T-helper 17 cell (primary cell): ENCODE measurements at regions not wholly inside any gene's neighbourhood (a gene's known extent, or its start where the extent isn't known, plus 50 kb on each side); places are given as distances from the start of the nearest gene placed in this dataset.
A peak's percentile ranks its signal among the peaks of the same experiment; 100 is the strongest.

ENCODE experiments used
- ATAC-seq: fragments of 150-1000 bp; cut with Tn5 transposase; 2 replicates; pipeline ENCODE4 v1.10.0; 2021; ENCODE audit warnings: mild to moderate bottlenecking, moderate library complexity
- DNase-seq, 3 donors: peaks; one replicate each; pipeline versions ENCODE4 v3.0.0 to v3.0.0-alpha.2; 2020 to 2021
- H3K9me3 ChIP-seq: one replicate; pipeline ENCODE4 v1.7.0; 2013; ENCODE audit warnings: low read length, mild to moderate bottlenecking; ENCODE audit not compliant: control insufficient read depth, poor library complexity, severe bottlenecking
- H3K27ac Mint-ChIP-seq: one replicate; pipeline ENCODE4 v1.8.0; 2022; ENCODE audit warnings: mild to moderate bottlenecking, moderate library complexity, mixed read lengths
- H3K27me3 Mint-ChIP-seq: one replicate; pipeline ENCODE4 v1.8.0; 2022; ENCODE audit warnings: mixed read lengths
- H3K36me3 Mint-ChIP-seq: one replicate; pipeline ENCODE4 v1.8.0; 2022; ENCODE audit warnings: low read depth, mixed read lengths
- H3K4me1 Mint-ChIP-seq: one replicate; pipeline ENCODE4 v1.8.0; 2022; ENCODE audit warnings: mild to moderate bottlenecking, mixed read lengths
- H3K4me3 Mint-ChIP-seq: one replicate; pipeline ENCODE4 v1.8.0; 2022; ENCODE audit warnings: mild to moderate bottlenecking, moderate library complexity, mixed read lengths

DNA sequence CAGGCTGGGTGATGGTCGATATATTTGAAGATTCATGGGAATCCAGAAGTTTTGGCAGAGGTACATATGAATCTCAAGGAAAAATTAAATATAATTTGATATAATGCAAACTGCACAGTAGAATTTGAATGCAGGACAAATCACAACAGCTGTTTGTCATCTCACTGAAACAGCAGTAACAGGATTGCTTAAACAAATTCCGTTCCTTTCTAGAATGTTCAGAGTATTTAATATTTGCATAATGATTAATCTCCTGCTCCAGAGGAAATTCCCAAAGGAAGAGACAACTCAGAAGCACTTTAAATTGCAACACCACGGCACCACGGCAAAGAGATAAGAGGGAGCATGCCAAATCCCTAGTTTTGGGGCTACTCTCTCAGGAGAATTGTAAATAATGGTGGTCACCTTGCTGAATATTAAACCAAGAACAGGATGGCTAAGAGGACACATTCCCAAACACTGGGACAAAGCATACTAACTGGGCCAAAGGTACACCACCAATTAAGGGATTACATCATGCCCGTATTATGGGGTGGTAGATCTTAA lies 67.8 kb upstream of the MAP4K3 start:
- no peaks in the 10 kb centered on the region for H3K4me1 Mint-ChIP-seq
- no peaks in the 10 kb centered on the region for H3K9me3 ChIP-seq
- no peak overlapping the region for H3K4me3 Mint-ChIP-seq
- peaks cover 38% of the 10 kb centered on the region for H3K27me3 Mint-ChIP-seq
- peaks cover 2% of the 10 kb centered on the region for H3K36me3 Mint-ChIP-seq
- ATAC-seq (no peak), DNase-seq (no peak)
- H3K27ac Mint-ChIP-seq, result no peak overlapping the region

DNA sequence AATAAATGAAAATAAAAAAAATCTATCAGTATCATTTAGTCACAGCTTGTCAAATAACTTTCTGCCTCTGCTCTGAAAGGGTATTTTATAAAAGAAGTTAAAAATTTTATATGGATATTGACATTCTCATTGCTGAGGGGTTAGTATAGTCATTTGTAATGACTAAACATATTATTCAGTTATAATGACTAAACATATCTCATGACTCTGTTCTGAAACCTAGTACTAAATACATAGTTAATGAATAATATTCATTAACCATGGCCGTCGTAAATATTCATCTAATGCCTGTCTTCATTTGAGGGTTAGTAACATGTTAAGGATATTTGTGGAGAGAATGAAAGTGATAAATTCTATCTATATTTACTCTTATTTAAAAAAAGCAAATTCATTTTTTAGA lies 69.1 kb upstream of the MAP4K3 start:
- ATAC-seq (no peak), DNase-seq (no peak)
- peaks cover 2% of the 10 kb centered on the region for H3K36me3 Mint-ChIP-seq
- H3K4me3 Mint-ChIP-seq, result no peak overlapping the region
- no peak overlapping the region for H3K27ac Mint-ChIP-seq
- no peaks in the 10 kb centered on the region for H3K4me1 Mint-ChIP-seq
- no peaks in the 10 kb centered on the region for H3K9me3 ChIP-seq
- H3K27me3 Mint-ChIP-seq, result peaks cover 38% of the 10 kb centered on the region

DNA sequence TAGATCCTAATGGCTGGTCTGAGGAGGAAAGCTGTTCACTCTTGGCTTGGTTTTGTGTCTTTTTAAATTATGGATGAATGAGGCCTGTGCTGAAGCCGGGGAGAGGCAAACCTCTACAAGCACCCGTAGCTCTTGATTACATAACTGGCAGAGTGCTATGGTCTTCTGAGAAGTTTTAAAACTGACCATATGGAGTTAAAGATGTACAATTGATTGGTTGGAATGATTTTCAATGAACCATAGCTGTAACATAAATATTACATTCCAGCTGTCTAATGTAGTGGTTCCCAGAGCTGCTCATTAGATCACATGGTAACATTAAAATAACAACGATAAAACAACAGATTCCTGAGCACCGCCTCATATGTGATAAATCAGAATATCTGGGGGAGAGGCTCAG lies 71.1 kb upstream of the MAP4K3 start:
- Mint-ChIP-seq H3K27me3 (peaks cover 29% of the 10 kb centered on the region), H3K36me3 (peaks cover 2% of the 10 kb centered on the region), H3K4me3 (no peak overlapping the region), H3K27ac (no peak overlapping the region), H3K4me1 (peaks cover 3% of the 10 kb centered on the region)
- ATAC-seq, result no peak
- H3K9me3 ChIP-seq, result no peaks in the 10 kb centered on the region
- no peak for DNase-seq

DNA sequence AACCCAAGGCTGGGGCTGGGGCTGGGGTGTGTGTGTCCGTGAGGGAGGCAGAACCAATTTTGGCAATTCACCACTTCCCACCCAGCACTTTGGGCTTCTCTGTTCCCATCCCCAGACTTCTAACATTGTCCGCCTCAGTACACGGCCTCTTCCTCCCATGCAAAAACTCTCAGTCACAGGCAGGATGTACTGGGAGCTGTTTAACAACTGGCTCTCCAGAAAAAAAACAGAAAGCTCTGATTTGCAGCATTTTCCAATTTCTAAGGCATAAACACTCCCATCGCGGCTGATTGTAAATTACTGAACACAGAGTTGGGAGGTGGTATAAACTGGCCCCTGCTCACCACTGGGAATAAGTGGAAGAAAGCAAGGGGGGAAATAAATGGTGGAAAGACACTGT lies 73.1 kb upstream of the MAP4K3 start:
- no peak overlapping the region for H3K4me3 Mint-ChIP-seq
- ATAC-seq (no peak), DNase-seq (no peak)
- H3K4me1 Mint-ChIP-seq, result peaks cover 12% of the 10 kb centered on the region
- H3K27me3 Mint-ChIP-seq, result peaks cover 17% of the 10 kb centered on the region
- H3K36me3 Mint-ChIP-seq, result peaks cover 2% of the 10 kb centered on the region
- no peak overlapping the region for H3K27ac Mint-ChIP-seq
- H3K9me3 ChIP-seq, result no peaks in the 10 kb centered on the region

DNA sequence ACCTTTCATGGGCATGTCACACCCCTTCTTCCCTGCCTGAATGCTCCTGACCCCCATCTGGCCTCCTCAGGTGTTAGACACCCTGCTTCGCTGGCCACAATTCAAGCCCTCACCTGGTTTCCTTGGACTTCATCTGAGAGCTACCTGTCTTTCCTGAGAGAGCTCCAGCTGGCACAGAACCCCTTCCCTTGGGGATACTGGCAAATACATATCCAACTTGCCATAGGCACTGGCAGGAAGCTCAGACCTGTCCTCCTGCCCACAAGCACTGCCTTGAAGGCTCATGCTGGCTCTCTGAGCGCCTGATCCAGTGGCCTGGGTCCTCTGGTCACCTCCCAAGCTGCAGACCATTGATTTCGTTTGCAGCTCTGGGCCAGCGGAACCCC lies 74.1 kb upstream of the MAP4K3 start:
- H3K4me1 Mint-ChIP-seq, result peaks cover 14% of the 10 kb centered on the region
- H3K36me3 Mint-ChIP-seq, result peaks cover 2% of the 10 kb centered on the region
- no peaks in the 10 kb centered on the region for H3K9me3 ChIP-seq
- ATAC-seq (no peak), DNase-seq (no peak)
- H3K4me3 Mint-ChIP-seq, result no peak overlapping the region
- peaks cover 17% of the 10 kb centered on the region for H3K27me3 Mint-ChIP-seq
- no peak overlapping the region for H3K27ac Mint-ChIP-seq

DNA sequence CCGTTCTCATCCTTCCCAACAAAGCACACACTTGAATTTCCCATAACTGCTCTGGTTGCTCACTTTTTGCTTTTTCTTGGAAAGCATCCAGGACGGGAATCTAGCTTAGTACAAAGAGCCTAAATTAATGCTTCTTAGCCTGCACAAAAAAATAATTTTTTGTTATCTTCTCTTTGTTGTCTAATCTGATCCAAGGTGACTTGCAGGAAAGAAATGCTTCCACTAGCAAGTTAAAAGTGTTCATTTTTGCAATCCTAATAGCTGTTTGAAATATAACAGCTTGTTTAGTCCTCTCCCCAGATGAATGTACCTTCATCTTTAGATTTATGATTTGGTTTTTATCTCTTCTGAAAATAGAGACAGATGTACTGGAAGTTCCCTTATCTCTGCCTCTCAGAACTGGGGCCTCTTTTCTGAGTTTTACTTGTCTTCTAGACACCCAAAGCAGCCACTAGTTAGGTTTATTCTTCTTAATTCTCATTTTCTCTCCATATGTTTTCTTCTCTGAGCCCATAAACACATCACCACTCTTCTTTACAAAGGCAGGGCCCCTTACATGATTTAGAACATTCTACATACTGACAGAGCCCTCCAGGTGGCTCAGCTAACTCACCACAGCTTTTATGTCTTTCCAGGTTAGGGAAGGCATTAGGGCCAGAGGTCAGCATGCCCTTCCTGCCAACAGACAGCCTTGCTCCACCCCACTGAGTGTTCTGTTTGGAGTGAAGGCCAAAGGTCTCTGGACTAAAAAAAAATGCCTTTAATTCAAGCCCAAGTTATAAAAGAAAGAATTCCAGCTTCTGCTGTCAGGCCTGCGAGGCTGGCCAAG lies 74.7 kb upstream of the MAP4K3 start:
- DNase-seq, result no peak
- H3K27me3 Mint-ChIP-seq, result peaks cover 16% of the 10 kb centered on the region
- H3K4me3 Mint-ChIP-seq, result no peak overlapping the region
- no peaks in the 10 kb centered on the region for H3K9me3 ChIP-seq
- H3K36me3 Mint-ChIP-seq, result peaks cover 2% of the 10 kb centered on the region
- peaks cover 14% of the 10 kb centered on the region for H3K4me1 Mint-ChIP-seq
- peak overlapping the region; percentile 35 for H3K27ac Mint-ChIP-seq
- ATAC-seq, result no peak

DNA sequence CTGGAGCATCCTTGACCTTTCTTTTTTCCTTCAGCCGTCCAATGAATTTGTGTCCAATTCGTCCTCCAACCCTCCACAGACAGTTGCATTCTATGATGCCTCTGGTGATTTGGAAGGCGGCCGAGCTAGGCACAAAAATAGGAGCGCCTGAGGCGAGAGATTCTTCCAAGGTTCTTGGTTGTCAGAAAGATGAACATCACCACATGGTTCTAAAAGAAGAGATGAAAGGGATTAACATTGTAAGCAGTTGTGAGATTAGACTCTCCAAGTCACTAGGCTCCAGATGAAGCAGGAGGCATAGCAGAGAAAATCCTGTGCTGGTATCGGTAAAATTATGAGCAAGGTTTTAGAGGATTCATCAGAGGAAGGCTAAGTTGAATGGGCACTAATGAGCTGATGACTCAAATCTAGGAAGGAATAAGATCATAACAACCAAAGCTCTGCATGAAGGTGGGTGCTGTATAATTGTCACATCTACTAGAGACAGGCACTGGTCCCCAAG lies 75.4 kb upstream of the MAP4K3 start:
- Mint-ChIP-seq H3K27me3 (peaks cover 13% of the 10 kb centered on the region), H3K27ac (peak overlapping the region; percentile 35), H3K36me3 (peaks cover 6% of the 10 kb centered on the region), H3K4me1 (peaks cover 14% of the 10 kb centered on the region), H3K4me3 (no peak overlapping the region)
- DNase-seq (no peak), ATAC-seq (no peak)
- no peaks in the 10 kb centered on the region for H3K9me3 ChIP-seq

DNA sequence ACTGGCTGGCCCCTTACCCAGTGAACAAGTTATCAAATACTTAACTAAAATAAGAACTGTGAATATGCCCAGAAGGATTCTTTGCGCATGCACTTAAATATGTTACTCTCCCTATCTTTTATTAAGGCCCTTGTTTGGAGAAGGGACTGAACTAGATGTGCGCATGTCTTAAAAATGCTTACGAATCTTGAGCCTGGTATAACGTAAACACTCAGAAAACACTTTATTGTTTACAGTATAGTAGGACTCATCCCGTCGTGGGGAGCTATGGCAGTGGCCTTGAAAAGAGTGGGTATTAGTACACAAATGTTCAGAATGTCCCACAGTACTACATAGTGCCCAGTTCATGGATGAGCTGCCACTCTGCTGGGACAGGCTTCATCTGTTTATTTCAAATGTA lies 75.9 kb upstream of the MAP4K3 start:
- H3K4me1 Mint-ChIP-seq, result peaks cover 14% of the 10 kb centered on the region
- H3K36me3 Mint-ChIP-seq, result peaks cover 6% of the 10 kb centered on the region
- H3K27ac Mint-ChIP-seq, result no peak overlapping the region
- H3K27me3 Mint-ChIP-seq, result peaks cover 12% of the 10 kb centered on the region
- no peaks in the 10 kb centered on the region for H3K9me3 ChIP-seq
- no peak for ATAC-seq
- no peak for DNase-seq
- no peak overlapping the region for H3K4me3 Mint-ChIP-seq

DNA sequence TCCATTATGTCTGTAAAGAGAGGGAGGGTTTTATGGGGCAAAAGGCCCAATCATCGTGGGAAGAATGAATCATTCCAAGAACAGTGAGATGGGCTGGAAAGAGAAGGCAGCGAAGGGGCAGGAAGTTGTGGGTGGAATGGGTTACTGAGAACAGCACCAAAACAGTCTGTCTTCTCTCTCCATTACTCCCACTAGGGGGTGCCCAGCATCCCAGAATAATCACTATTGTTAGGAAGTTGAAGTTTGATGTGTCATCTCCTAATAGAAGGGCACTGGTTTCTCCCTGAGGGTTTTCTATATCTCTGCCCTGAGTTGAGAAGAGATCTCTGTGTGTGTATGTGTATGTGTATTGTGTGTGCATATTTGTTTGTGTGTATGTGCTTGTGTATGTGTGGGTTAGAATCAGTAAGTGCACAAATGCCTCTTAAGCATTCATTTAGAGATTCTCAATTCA lies 76.6 kb upstream of the MAP4K3 start:
- no peaks in the 10 kb centered on the region for H3K9me3 ChIP-seq
- peaks cover 14% of the 10 kb centered on the region for H3K4me1 Mint-ChIP-seq
- peak overlapping the region; percentile 47 for H3K27ac Mint-ChIP-seq
- ATAC-seq (no peak), DNase-seq (no peak)
- peaks cover 6% of the 10 kb centered on the region for H3K36me3 Mint-ChIP-seq
- no peak overlapping the region for H3K4me3 Mint-ChIP-seq
- H3K27me3 Mint-ChIP-seq, result peaks cover 12% of the 10 kb centered on the region

DNA sequence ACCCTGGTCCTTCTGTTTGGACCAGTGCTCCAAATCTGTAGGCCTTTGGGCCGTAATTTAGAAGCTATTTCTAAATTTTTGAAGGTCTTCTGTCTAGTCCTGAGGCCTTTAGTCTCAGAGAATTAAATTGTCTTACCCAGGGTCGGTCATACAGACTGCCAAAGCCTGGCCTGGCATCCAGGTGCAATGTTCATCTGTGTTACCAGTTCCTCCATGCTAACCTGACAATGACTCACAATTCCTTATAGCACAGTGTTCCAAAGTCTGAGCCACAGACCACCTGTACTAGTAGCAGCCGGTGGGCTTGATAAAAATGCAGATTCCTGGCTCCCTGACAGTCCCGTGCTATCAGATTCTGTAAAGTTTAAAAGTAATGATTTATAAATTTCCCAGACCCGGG lies 77.7 kb upstream of the MAP4K3 start:
- Mint-ChIP-seq H3K4me3 (no peak overlapping the region), H3K4me1 (peaks cover 14% of the 10 kb centered on the region), H3K36me3 (peaks cover 4% of the 10 kb centered on the region), H3K27me3 (peaks cover 7% of the 10 kb centered on the region), H3K27ac (no peak overlapping the region)
- no peak for DNase-seq
- H3K9me3 ChIP-seq, result no peaks in the 10 kb centered on the region
- no peak for ATAC-seq

DNA sequence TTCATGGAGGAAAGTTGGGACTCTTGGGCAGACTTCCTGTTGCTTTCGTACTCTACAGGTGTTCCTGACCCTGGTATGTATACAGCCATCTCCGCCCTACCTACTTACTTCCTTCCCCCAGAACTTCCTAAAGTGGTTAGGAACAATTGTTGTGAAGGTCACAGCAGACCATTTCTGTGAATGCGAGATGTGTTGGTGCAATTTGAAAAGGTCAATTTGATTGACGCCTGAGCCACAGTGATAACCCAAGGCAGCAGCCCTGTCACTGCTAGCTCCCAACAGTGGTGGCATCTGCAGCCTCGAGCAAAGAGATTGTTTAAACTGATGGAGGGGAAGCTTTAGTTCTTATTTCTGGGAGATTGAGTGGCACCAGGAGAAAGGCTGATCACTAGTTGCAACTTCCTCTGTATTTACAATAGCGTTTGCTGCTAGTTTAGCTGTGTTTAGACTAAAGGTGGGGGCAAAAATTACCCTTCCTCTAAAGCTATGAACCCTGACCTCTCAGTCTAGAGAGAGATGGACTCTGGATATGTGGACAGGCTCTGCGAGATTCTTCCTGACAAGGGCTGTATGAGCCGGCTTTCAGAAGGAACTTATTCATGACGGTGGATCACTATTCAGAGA lies 78.3 kb upstream of the MAP4K3 start:
- peaks cover 4% of the 10 kb centered on the region for H3K36me3 Mint-ChIP-seq
- H3K27me3 Mint-ChIP-seq, result peaks cover 7% of the 10 kb centered on the region
- no peak overlapping the region for H3K27ac Mint-ChIP-seq
- ATAC-seq (no peak), DNase-seq (no peak)
- no peaks in the 10 kb centered on the region for H3K9me3 ChIP-seq
- H3K4me1 Mint-ChIP-seq, result peaks cover 14% of the 10 kb centered on the region
- H3K4me3 Mint-ChIP-seq, result peak overlapping the region; percentile 7

DNA sequence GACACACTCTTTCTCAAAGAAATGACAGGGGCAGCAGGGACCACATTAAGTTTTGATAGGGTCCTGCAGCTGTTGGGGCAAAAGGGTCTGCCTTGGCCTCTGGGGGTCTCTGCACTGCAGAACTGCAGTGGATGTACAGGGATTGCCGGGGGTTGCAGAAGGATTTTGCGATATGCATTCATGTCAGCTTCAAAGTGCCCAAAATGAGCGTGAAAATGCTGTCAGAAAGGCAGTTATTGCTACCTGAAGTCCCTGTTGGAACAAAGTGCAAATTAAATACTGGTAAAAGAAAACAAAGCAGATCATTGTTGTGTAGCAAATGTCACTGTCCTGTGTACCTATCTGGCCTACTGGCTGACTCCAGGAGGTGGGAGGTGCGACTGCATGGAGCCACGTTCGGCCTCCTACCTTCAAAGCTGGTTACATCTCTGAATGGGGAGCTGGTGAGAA lies 78.8 kb upstream of the MAP4K3 start:
- ATAC-seq (no peak), DNase-seq (no peak)
- Mint-ChIP-seq H3K4me1 (peaks cover 14% of the 10 kb centered on the region), H3K36me3 (peaks cover 4% of the 10 kb centered on the region), H3K4me3 (no peak overlapping the region), H3K27ac (no peak overlapping the region), H3K27me3 (peaks cover 7% of the 10 kb centered on the region)
- H3K9me3 ChIP-seq, result no peaks in the 10 kb centered on the region

DNA sequence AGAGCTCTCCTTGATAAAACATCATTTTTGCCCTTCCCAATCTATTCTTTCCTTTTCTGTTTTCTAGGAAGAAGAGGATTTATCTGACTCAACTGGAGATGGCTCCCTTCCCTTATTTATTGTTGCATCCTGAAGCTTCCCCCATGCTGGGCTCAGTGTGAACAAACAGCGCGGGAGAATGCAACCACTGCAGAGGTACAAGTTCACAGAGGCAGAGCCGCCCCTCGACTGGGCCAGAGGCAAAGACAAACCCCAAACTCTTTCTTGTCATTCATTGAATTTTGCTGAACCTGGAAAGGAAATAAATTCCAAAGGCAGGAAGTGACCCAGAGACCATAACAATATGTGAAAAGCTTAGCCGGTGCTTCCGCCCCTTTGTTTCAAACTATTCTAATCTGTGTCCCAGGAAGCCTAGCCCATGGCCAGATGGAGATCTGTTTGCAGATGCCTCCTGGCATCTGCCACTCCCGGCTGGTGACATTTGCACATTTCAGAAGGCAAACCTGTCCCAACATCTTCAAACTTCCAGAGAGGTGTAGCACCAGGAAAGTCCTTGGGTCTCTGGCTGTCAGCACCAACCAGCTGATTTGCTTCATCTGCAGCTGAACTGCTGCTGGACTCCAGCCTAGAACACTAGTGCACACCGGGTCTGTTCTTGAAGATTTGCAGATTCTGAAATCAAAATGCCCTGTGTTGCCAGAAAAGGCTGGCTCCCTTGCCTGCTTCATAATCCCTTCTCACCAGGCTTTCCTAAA lies 79.4 kb upstream of the MAP4K3 start:
- H3K36me3 Mint-ChIP-seq, result peaks cover 4% of the 10 kb centered on the region
- peaks cover 7% of the 10 kb centered on the region for H3K27me3 Mint-ChIP-seq
- ATAC-seq, result no peak
- H3K27ac Mint-ChIP-seq, result no peak overlapping the region
- no peak overlapping the region for H3K4me3 Mint-ChIP-seq
- H3K9me3 ChIP-seq, result no peaks in the 10 kb centered on the region
- no peak for DNase-seq
- peaks cover 14% of the 10 kb centered on the region for H3K4me1 Mint-ChIP-seq
